IMR-90 (cell line): ENCODE measurements at regions not wholly inside any gene's neighbourhood (a gene's known extent, or its start where the extent isn't known, plus 50 kb on each side); places are given as distances from the start of the nearest gene placed in this dataset.

Experiments used
- ATAC-seq: fragments of 200-7000 bp; cut with Tn5 transposase; 2 replicates; pipeline ENCODE4 v1.9.1; 2020; ENCODE audit warnings: low read depth, mild to moderate bottlenecking, moderate library complexity
- BruUV-seq: library from RNA; stranded (reverse); fragments of 400-500 nt; replicated peaks from 2 replicates; lab custom pipeline; 2021; lab: Mats Ljungman, UMichigan
- CTCF ChIA-PET: fragments of 300-600 bp; formaldehyde crosslinking; extraction: SDS; loops from one replicate; lab custom pipeline; 2021; ENCODE audit warnings: antibody characterized with exemption; lab: Yijun Ruan, JAX
- POLR2A ChIA-PET: fragments of 300-600 bp; sonication (Branson Sonifier 250); formaldehyde crosslinking; loops from one replicate; lab custom pipeline; 2022; ENCODE audit warnings: antibody characterized with exemption; ENCODE audit not compliant: unreplicated experiment; lab: Charles Lee
- DNase-seq: peaks from one replicate; pipeline ENCODE4 v3.0.0; 2013
- H2AFZ ChIP-seq: replicated peaks from 2 replicates; pipeline ENCODE3; 2013; ENCODE audit warnings: low read length, mild to moderate bottlenecking; ENCODE audit not compliant: poor library complexity
- H2AK5ac ChIP-seq: 2 replicates; pipeline ENCODE4 v1.6.1; 2013; ENCODE audit warnings: low read depth, low read length, inconsistent platforms
- H2AK9ac ChIP-seq: replicated peaks from 2 replicates; pipeline ENCODE3; 2013; ENCODE audit warnings: mild to moderate bottlenecking, low read depth, low read length, moderate library complexity; ENCODE audit not compliant: poor library complexity
- H2BK120ac ChIP-seq: 2 replicates; pipeline ENCODE4 v1.6.1; 2013; ENCODE audit warnings: low read depth, low read length, inconsistent platforms
- H2BK15ac ChIP-seq: 3 replicates; pipeline ENCODE4 v1.6.1; 2013; ENCODE audit warnings: low read depth, low read length, inconsistent platforms
- H2BK20ac ChIP-seq: 2 replicates; pipeline ENCODE4 v1.6.1; 2013; ENCODE audit warnings: low read depth, mild to moderate bottlenecking, inconsistent platforms, low read length, moderate library complexity
- H2BK5ac ChIP-seq: 2 replicates; pipeline ENCODE4 v1.6.1; 2013; ENCODE audit warnings: mild to moderate bottlenecking, low read depth, low read length, inconsistent platforms; ENCODE audit not compliant: poor library complexity, severe bottlenecking
- H3K14ac ChIP-seq: replicated peaks from 2 replicates; pipeline ENCODE4 v1.6.1; 2013; ENCODE audit warnings: low read depth, low read length, inconsistent platforms
- H3K18ac ChIP-seq: 2 replicates; pipeline ENCODE4 v1.6.1; 2013; ENCODE audit warnings: low read depth, low read length, control low read depth
- H3K23ac ChIP-seq: 2 replicates; pipeline ENCODE4 v1.6.1; 2013; ENCODE audit warnings: low read depth, low read length, inconsistent platforms
- H3K27ac ChIP-seq: 2 replicates; pipeline ENCODE4 v1.5.1; 2013; ENCODE audit warnings: mild to moderate bottlenecking, control low read depth, low read length; ENCODE audit not compliant: insufficient read depth
- H3K27me3 ChIP-seq: 2 replicates; pipeline ENCODE4 v1.6.1; 2013; ENCODE audit warnings: low read length; ENCODE audit not compliant: control insufficient read depth, insufficient read depth
- H3K36me3 ChIP-seq: 2 replicates; pipeline ENCODE4 v1.6.1; 2013; ENCODE audit warnings: low read length, mixed read lengths; ENCODE audit not compliant: control insufficient read depth, insufficient read depth
- H3K4ac ChIP-seq: 2 replicates; pipeline ENCODE4 v1.6.1; 2013; ENCODE audit warnings: low read depth, low read length, inconsistent platforms
- H3K4me1 ChIP-seq: 2 replicates; pipeline ENCODE4 v1.6.1; 2013; ENCODE audit warnings: low read length, mixed read lengths; ENCODE audit not compliant: control insufficient read depth, insufficient read depth
- H3K4me2 ChIP-seq: 2 replicates; pipeline ENCODE4 v1.6.1; 2013; ENCODE audit warnings: low read depth, mild to moderate bottlenecking, control low read depth, low read length, moderate library complexity
- H3K4me3 ChIP-seq: 2 replicates; pipeline ENCODE4 v1.5.1; 2013; ENCODE audit warnings: low read depth, mild to moderate bottlenecking, control low read depth, low read length, moderate library complexity; ENCODE audit not compliant: insufficient read depth
- H3K56ac ChIP-seq: 2 replicates; pipeline ENCODE4 v1.6.1; 2013; ENCODE audit warnings: low read length, inconsistent platforms; ENCODE audit not compliant: insufficient read depth; ENCODE audit errors: extremely low read depth
- H3K79me1 ChIP-seq, 2 experiments: 2 replicates each; pipeline ENCODE4 v1.6.1; 2013; ENCODE audit warnings: low read length in 2 of 2, inconsistent platforms in 1 of 2, low read depth in 1 of 2
- H3K9ac ChIP-seq: 2 replicates; pipeline ENCODE4 v1.6.1; 2013; ENCODE audit warnings: low read depth, low read length, control low read depth
- H3K9me1 ChIP-seq: 2 replicates; pipeline ENCODE4 v1.6.1; 2013; ENCODE audit warnings: low read length, inconsistent platforms; ENCODE audit not compliant: insufficient read depth
- H3K9me3 ChIP-seq: 2 replicates; pipeline ENCODE4 v1.6.1; 2013; ENCODE audit warnings: low read length; ENCODE audit not compliant: control insufficient read depth, insufficient read depth
- H4K20me1 ChIP-seq: 2 replicates; pipeline ENCODE4 v1.6.1; 2013; ENCODE audit warnings: low read length, inconsistent platforms; ENCODE audit not compliant: insufficient read depth
- H4K5ac ChIP-seq: 2 replicates; pipeline ENCODE4 v1.6.1; 2013; ENCODE audit warnings: mild to moderate bottlenecking, low read depth, low read length, control low read depth
- H4K8ac ChIP-seq, 2 experiments: 2 replicates each; pipeline ENCODE4 v1.6.1; 2013; ENCODE audit warnings: low read depth in 2 of 2, low read length in 2 of 2, control low read depth in 1 of 2, inconsistent platforms in 1 of 2
- H4K91ac ChIP-seq: 2 replicates; pipeline ENCODE4 v1.6.1; 2013; ENCODE audit warnings: low read depth, low read length, inconsistent platforms; ENCODE audit not compliant: insufficient read depth
- MAFK ChIP-seq: IDR thresholded peaks from 2 replicates; pipeline ENCODE4 v1.6.1; 2012; ENCODE audit warnings: low read depth, low read length, improper control_type of control experiment
- POLR2A ChIP-seq: IDR thresholded peaks from 2 replicates; pipeline ENCODE4 v1.6.1; 2012; ENCODE audit warnings: mild to moderate bottlenecking, low read depth, low read length
- WGBS, 2 experiments: methylation state at CpG; one replicate each; pipeline versions ENCODE4 v1.1.5 to v1.1.7; 2013; ENCODE audit warnings: missing lambda C conversion rate in 2 of 2; ENCODE audit not compliant: insufficient read length in 1 of 2; ENCODE audit errors: extremely low coverage in 2 of 2; 5-methylcytosine and 5-hydroxymethylcytosine counted together
- dilution Hi-C: fragments of 300-500 bp; cut with HindIII; formaldehyde crosslinking; loops from one replicate; pipeline ENCODE4 v1.14.3; 2018; ENCODE audit warnings: low sequenced_read_pairs; ENCODE audit not compliant: unreplicated experiment
- in situ Hi-C: fragments of 300-500 bp; cut with MboI; formaldehyde crosslinking; loops from 3 replicates; pipeline ENCODE4 v1.14.3; 2019; ENCODE audit warnings: low sequenced_read_pairs, inconsistent platforms, mixed read lengths
- intact Hi-C: fragments of 100-400 bp; cut with micrococcal nuclease; formaldehyde crosslinking; loops from 2 replicates; pipeline ENCODE4 v1.10.0; 2022

GRCh38 chr1:60458111-60458510 is 384.5 kb upstream of the C1orf87 start:
- TF ChIP-seq POLR2A = no peak
- no peak for TF ChIP-seq MAFK
- H2AK9ac ChIP-seq = no peak overlapping the region
- no peak overlapping the region for H2AK5ac ChIP-seq
- H3K23ac ChIP-seq = no peak overlapping the region
- H4K8ac ChIP-seq = no peak overlapping the region
- H4K91ac ChIP-seq = no peak overlapping the region
- H2AFZ ChIP-seq = no peak overlapping the region
- H2BK20ac ChIP-seq = no peak overlapping the region
- no peaks in the 10 kb centered on the region for H3K9me1 ChIP-seq
- dilution Hi-C loops (no loop called here), in situ Hi-C loops (no loop called here), intact Hi-C loops (no loop called here)
- POLR2A ChIA-PET = no interaction called here
- no TSS peak for BruUV-seq
- H2BK15ac ChIP-seq = no peak overlapping the region
- no peak overlapping the region for H3K14ac ChIP-seq
- H3K27me3 ChIP-seq = no peaks in the 10 kb centered on the region
- H3K36me3 ChIP-seq = no peaks in the 10 kb centered on the region
- no peak overlapping the region for H3K9ac ChIP-seq
- no peaks in the 10 kb centered on the region for H3K79me1 ChIP-seq
- DNase-seq (no peak), ATAC-seq (no peak)
- no peak overlapping the region for H3K4me3 ChIP-seq
- H2BK5ac ChIP-seq = no peak overlapping the region
- peaks cover 15% of the 10 kb centered on the region for H3K9me3 ChIP-seq
- H4K5ac ChIP-seq = no peak overlapping the region
- H3K56ac ChIP-seq = no peak overlapping the region
- no peaks in the 10 kb centered on the region for H4K20me1 ChIP-seq
- H3K4ac ChIP-seq = no peak overlapping the region
- no peak overlapping the region for H2BK120ac ChIP-seq
- no peak overlapping the region for H3K27ac ChIP-seq
- CTCF ChIA-PET = no interaction called here
- no CpG with 5 or more reads among the region's 1 CpG for WGBS, 2 experiments
- H3K4me2 ChIP-seq = no peak overlapping the region
- H3K18ac ChIP-seq = no peak overlapping the region
- no peaks in the 10 kb centered on the region for H3K4me1 ChIP-seq
